H1 (cell line): ENCODE measurements at regions not wholly inside any gene's neighbourhood (a gene's known extent, or its start where the extent isn't known, plus 50 kb on each side); places are given as distances from the start of the nearest gene placed in this dataset.

ENCODE experiments used
- EP300 ChIP-seq, 2 experiments: IDR thresholded peaks; 1 replicate in 1 of 2; 2 replicates in 1 of 2; pipeline ENCODE4 v1.6.1; 2011 to 2012; ENCODE audit warnings: low read depth in 2 of 2, low read length in 2 of 2, mild to moderate bottlenecking in 2 of 2, borderline replicate concordance in 1 of 2, inconsistent platforms in 1 of 2, moderate library complexity in 1 of 2
- JUN ChIP-seq: IDR thresholded peaks from 2 replicates; pipeline ENCODE4 v1.6.1; 2011; ENCODE audit warnings: low read depth, mild to moderate bottlenecking, improper control_type of control experiment, low read length
- RXRA ChIP-seq: IDR thresholded peaks from 2 replicates; pipeline ENCODE4 v1.6.1; 2011; ENCODE audit warnings: low read depth, mild to moderate bottlenecking, low read length, moderate library complexity; ENCODE audit not compliant: insufficient read depth
- SRF ChIP-seq: IDR thresholded peaks from 2 replicates; pipeline ENCODE4 v1.6.1; 2011; ENCODE audit warnings: mild to moderate bottlenecking, low read depth, low read length, moderate library complexity
- TF ChIP-seq, protein P1 (sequence below), 3 experiments: IDR thresholded peaks; 1 replicate in 2 of 3; 2 replicates in 1 of 3; pipeline versions ENCODE4 v1.5.1 to v1.6.1; 2011; ENCODE audit warnings: low read length in 3 of 3, mild to moderate bottlenecking in 3 of 3, inconsistent platforms in 2 of 3, low read depth in 1 of 3, moderate library complexity in 1 of 3; ENCODE audit not compliant: insufficient read depth in 1 of 3; ENCODE audit errors: control extremely low read depth in 1 of 3

DNA sequence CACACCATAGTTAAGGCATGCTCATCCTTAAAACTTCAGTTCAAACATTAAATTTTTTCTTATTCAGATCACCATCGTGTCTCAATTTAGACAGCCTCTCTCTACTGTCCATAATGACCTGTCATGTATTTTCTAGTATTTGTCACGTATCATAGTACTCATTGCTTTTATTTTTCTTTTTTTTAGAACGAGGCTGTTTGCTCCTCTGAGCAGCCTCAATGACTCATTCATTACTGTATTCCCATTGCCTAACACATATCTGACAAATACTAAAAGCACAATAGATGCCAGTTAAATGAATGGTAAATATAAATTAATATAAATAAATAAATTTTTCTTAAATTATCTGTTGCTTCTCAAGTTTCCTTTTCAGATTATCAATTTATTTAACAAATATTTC is 245.5 kb downstream of the TUBA3C start:
- no peak for TF ChIP-seq SRF
- TF ChIP-seq JUN, result no peak
- no peak for TF ChIP-seq RXRA
- TF ChIP-seq EP300 (IDR thresholded peaks at IDR 0.05; ENCODE audit: borderline replicate concordance in 1 of 2, low read depth in 2 of 2, low read length in 2 of 2), result no peak
- TF ChIP-seq, protein P1, sequence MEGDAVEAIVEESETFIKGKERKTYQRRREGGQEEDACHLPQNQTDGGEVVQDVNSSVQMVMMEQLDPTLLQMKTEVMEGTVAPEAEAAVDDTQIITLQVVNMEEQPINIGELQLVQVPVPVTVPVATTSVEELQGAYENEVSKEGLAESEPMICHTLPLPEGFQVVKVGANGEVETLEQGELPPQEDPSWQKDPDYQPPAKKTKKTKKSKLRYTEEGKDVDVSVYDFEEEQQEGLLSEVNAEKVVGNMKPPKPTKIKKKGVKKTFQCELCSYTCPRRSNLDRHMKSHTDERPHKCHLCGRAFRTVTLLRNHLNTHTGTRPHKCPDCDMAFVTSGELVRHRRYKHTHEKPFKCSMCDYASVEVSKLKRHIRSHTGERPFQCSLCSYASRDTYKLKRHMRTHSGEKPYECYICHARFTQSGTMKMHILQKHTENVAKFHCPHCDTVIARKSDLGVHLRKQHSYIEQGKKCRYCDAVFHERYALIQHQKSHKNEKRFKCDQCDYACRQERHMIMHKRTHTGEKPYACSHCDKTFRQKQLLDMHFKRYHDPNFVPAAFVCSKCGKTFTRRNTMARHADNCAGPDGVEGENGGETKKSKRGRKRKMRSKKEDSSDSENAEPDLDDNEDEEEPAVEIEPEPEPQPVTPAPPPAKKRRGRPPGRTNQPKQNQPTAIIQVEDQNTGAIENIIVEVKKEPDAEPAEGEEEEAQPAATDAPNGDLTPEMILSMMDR (IDR thresholded peaks at IDR 0.05; ENCODE audit: control extremely low read depth in 1 of 3, insufficient read depth in 1 of 3, low read depth in 1 of 3, low read length in 3 of 3), result no peak
